ENCODE measurements at regions not wholly inside any gene's neighbourhood (a gene's known extent, or its start where the extent isn't known, plus 50 kb on each side); places are given as distances from the start of the nearest gene placed in this dataset.

- DNase-seq = no peak
Measured at GRCh38 chr1:99546432-99547416, 99.2 kb upstream of the PALMD start.

GRCh38 chr1:99548943-99549605, 96.8 kb upstream of the PALMD start:
- peak; percentile 21 for DNase-seq

GRCh38 chr1:99550198-99550597, 95.7 kb upstream of the PALMD start:
- DNase-seq = no peak

- DNase-seq = no peak
Measured at GRCh38 chr1:99551812-99552614, 93.9 kb upstream of the PALMD start.

GRCh38 chr1:99553301-99553700, 92.6 kb upstream of the PALMD start:
- DNase-seq = no peak

- peak; percentile 68 for DNase-seq
Measured at GRCh38 chr1:99553819-99554218, 92.1 kb upstream of the PALMD start.

GRCh38 chr1:99554727-99555126, 91.2 kb upstream of the PALMD start:
- DNase-seq = no peak

- no peak for DNase-seq
Measured at GRCh38 chr1:99557546-99558202, 88.2 kb upstream of the PALMD start.

- DNase-seq = no peak
Measured at GRCh38 chr1:99559166-99559565, 86.7 kb upstream of the PALMD start.

- no peak for DNase-seq
Measured at GRCh38 chr1:99560207-99561040, 85.5 kb upstream of the PALMD start.

- DNase-seq = no peak
Measured at GRCh38 chr1:99561952-99562351, 84.0 kb upstream of the PALMD start.

- no peak for DNase-seq
Measured at GRCh38 chr1:99565606-99566289, 80.2 kb upstream of the PALMD start.

GRCh38 chr1:99566290-99567021, 79.5 kb upstream of the PALMD start:
- DNase-seq = no peak

- DNase-seq = no peak
Measured at GRCh38 chr1:99570486-99571089, 75.3 kb upstream of the PALMD start.

- no peak for DNase-seq
Measured at GRCh38 chr1:99571092-99571734, 74.7 kb upstream of the PALMD start.

- DNase-seq = no peak
Measured at GRCh38 chr1:99573431-99574217, 72.3 kb upstream of the PALMD start.

- no peak for DNase-seq
Measured at GRCh38 chr1:99577313-99577712, 68.6 kb upstream of the PALMD start.

- no peak for DNase-seq
Measured at GRCh38 chr1:99579691-99580172, 66.2 kb upstream of the PALMD start.
